ENCODE measurements at regions not wholly inside any gene's neighbourhood (a gene's known extent, or its start where the extent isn't known, plus 50 kb on each side); places are given as distances from the start of the nearest gene placed in this dataset.

DNA sequence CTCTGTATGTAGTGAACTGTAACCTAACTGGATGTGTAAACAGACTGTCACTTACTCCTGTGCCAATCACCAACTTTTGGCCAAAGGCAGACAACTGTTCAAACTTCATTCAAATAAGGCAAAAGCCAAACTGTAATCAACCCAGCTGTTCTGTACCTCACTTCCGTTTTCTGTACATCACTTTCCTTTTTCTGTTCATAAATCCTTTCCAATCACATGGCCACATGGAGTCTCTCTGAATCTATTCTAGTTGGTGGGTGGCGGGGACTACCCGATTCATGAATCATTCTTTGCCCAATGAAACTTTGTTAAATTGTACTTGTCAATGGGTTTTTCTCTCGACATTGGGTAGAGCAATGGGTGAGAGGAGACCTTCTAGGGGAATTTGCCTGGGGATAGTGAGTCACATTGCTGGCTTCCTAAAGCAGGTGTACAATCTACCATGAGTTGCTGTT lies 178.3 kb upstream of the RFC3 start:
- no peak overlapping the region for H3K9ac ChIP-seq (ENCODE audit: insufficient read length, low read depth)
- no peak overlapping the region for H3K4me3 ChIP-seq (ENCODE audit: insufficient read length, low read depth)
- no peak for DNase-seq (ENCODE audit: low read depth, low spot score)
- H3K9me3 ChIP-seq (ENCODE audit: insufficient read depth, low read length) = 0 out of 2 replicates have a peak, but pooled peaks cover 9% of the 10 kb centered on the region
- no peaks in the 10 kb centered on the region for H3K36me3 ChIP-seq (ENCODE audit: insufficient read depth, insufficient read length, low read length)
- TF ChIP-seq YY1 (IDR thresholded peaks at IDR 0.05; ENCODE audit: insufficient read depth, insufficient read length) (no peak), ZNF274 (IDR thresholded peaks at IDR 0.05; ENCODE audit: low read depth, low read length) (no peak), SUZ12 (IDR thresholded peaks at IDR 0.05; ENCODE audit: extremely low read depth, insufficient read depth, insufficient read length) (no peak)
- peaks cover 2% of the 10 kb centered on the region for H3K4me1 ChIP-seq (ENCODE audit: insufficient read depth, insufficient read length)
- no peaks in the 10 kb centered on the region for H3K27me3 ChIP-seq (ENCODE audit: insufficient read depth, insufficient read length)

DNA sequence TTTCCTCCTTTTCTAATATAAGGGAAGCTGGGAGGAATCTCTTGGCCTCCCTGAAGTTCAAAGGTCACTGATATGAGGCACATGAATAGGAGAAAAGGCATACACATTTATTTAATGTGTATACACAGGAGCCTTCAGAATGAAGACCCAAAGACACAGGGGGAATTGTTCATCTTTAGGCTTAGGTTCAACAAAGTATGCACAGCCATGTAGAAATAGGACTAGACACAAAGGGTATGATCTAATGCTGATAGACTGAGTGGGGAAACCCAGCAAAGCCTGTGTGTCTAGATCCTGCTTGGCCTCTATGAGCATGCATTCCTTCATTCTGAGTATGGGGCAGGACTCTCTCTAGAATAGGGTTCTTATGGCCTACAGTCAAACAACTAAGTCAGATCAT lies 177.1 kb upstream of the RFC3 start:
- no peak for TF ChIP-seq YY1 (IDR thresholded peaks at IDR 0.05; ENCODE audit: insufficient read depth, insufficient read length)
- no peak for TF ChIP-seq ZNF274 (IDR thresholded peaks at IDR 0.05; ENCODE audit: low read depth, low read length)
- TF ChIP-seq SUZ12 (IDR thresholded peaks at IDR 0.05; ENCODE audit: extremely low read depth, insufficient read depth, insufficient read length) = no peak
- Histone ChIP-seq H3K36me3 (ENCODE audit: insufficient read depth, insufficient read length, low read length) (no peaks in the 10 kb centered on the region), H3K27me3 (ENCODE audit: insufficient read depth, insufficient read length) (no peaks in the 10 kb centered on the region), H3K4me3 (ENCODE audit: insufficient read length, low read depth) (no peak overlapping the region), H3K9me3 (ENCODE audit: insufficient read depth, low read length) (0 out of 2 replicates have a peak, but pooled peaks cover 9% of the 10 kb centered on the region), H3K4me1 (ENCODE audit: insufficient read depth, insufficient read length) (peaks cover 2% of the 10 kb centered on the region), H3K9ac (ENCODE audit: insufficient read length, low read depth) (no peak overlapping the region)
- no peak for DNase-seq (ENCODE audit: low read depth, low spot score)

DNA sequence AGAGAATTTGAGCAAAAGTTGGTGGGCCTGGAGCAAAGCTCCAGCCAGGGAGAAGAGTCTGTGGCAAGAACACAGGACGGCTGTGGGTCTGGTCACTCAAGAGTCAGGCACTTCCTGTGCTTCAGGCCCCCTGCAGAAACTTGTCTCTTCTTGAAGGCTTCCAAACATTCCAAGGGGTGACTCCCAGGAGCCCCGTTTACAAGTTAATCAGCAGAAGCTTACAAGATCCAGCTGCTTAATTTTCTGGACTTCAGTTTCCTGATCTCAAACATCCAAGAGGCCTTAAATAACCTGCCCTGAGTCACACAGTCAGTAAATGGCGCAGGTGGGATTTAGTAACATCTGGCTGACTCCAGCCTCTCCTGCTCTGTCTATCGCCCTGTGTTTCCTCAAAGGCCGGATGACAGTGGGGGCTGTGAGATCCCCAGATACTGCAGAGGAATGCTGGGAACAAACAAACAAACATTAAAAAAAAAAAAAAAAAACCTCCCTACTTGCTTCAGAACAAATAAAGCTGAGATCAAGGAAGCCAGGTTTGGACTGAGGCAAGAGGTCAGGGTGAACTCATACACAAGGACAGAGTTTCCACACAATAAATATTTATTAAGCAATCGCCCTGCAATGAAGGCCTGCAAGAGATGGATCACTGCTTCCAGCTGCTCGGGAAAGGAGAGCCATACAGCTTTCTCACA lies 175.4 kb upstream of the RFC3 start:
- 0 out of 2 replicates have a peak, but pooled peaks cover 9% of the 10 kb centered on the region for H3K9me3 ChIP-seq (ENCODE audit: insufficient read depth, low read length)
- no peaks in the 10 kb centered on the region for H3K27me3 ChIP-seq (ENCODE audit: insufficient read depth, insufficient read length)
- TF ChIP-seq SUZ12 (IDR thresholded peaks at IDR 0.05; ENCODE audit: extremely low read depth, insufficient read depth, insufficient read length) (no peak), YY1 (IDR thresholded peaks at IDR 0.05; ENCODE audit: insufficient read depth, insufficient read length) (no peak)
- H3K9ac ChIP-seq (ENCODE audit: insufficient read length, low read depth) = no peak overlapping the region
- peaks cover 2% of the 10 kb centered on the region for H3K4me1 ChIP-seq (ENCODE audit: insufficient read depth, insufficient read length)
- DNase-seq (ENCODE audit: low read depth, low spot score) = no peak
- no peaks in the 10 kb centered on the region for H3K36me3 ChIP-seq (ENCODE audit: insufficient read depth, insufficient read length, low read length)
- no peak overlapping the region for H3K4me3 ChIP-seq (ENCODE audit: insufficient read length, low read depth)

DNA sequence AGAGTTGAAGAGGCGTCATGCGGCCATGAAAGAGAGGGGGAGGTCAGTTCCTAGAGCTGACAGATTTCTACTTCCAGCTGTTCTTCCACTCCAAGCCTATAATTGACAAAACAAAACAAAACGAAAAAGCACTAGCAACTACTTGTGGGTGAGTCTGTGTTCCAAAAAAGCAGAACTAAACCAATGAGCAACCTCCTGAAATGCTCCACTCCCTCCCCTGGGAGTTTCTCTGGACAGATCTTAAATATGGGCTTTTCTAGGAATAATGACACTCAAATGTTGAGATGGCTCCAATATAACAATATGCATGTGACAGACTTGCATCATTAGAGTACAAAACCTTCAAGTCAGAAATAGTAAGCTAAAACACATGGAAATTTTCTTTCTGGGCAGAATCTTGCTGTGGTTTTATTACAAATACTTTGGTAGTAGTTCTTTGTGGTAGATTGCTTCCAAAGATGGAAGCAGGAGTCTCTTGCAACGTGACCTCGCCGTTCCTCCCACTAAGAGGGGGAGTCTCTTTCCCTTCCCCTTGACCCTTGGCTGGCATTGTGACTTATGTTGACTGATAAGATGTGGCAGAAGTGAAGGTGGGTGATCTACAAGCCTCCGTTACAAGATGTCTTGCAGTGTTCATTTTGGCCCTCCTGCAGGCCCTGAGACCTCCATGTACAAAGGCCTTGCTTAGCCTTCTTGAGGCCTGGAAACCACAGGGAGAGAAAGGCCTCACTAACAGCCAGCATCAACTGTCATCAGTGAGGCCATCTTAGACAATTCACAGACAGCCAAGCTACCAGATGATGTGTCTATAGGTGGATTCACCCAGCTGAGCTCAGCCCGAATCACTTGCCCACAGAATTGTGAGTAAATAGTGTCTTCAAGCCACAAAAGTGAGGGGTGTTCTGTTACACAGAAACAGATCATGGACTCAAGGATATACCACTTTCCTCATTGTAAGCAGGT lies 173.1 kb upstream of the RFC3 start:
- Histone ChIP-seq H3K9ac (ENCODE audit: insufficient read length, low read depth) (no peak overlapping the region), H3K36me3 (ENCODE audit: insufficient read depth, insufficient read length, low read length) (no peaks in the 10 kb centered on the region), H3K4me3 (ENCODE audit: insufficient read length, low read depth) (no peak overlapping the region), H3K9me3 (ENCODE audit: insufficient read depth, low read length) (0 out of 2 replicates have a peak, but pooled peaks cover under 1% of the 10 kb centered on the region), H3K4me1 (ENCODE audit: insufficient read depth, insufficient read length) (no peaks in the 10 kb centered on the region), H3K27me3 (ENCODE audit: insufficient read depth, insufficient read length) (no peaks in the 10 kb centered on the region)
- TF ChIP-seq YY1 (IDR thresholded peaks at IDR 0.05; ENCODE audit: insufficient read depth, insufficient read length) (no peak), SUZ12 (IDR thresholded peaks at IDR 0.05; ENCODE audit: extremely low read depth, insufficient read depth, insufficient read length) (no peak), ZNF274 (IDR thresholded peaks at IDR 0.05; ENCODE audit: low read depth, low read length) (no peak)
- no peak for DNase-seq (ENCODE audit: low read depth, low spot score)

DNA sequence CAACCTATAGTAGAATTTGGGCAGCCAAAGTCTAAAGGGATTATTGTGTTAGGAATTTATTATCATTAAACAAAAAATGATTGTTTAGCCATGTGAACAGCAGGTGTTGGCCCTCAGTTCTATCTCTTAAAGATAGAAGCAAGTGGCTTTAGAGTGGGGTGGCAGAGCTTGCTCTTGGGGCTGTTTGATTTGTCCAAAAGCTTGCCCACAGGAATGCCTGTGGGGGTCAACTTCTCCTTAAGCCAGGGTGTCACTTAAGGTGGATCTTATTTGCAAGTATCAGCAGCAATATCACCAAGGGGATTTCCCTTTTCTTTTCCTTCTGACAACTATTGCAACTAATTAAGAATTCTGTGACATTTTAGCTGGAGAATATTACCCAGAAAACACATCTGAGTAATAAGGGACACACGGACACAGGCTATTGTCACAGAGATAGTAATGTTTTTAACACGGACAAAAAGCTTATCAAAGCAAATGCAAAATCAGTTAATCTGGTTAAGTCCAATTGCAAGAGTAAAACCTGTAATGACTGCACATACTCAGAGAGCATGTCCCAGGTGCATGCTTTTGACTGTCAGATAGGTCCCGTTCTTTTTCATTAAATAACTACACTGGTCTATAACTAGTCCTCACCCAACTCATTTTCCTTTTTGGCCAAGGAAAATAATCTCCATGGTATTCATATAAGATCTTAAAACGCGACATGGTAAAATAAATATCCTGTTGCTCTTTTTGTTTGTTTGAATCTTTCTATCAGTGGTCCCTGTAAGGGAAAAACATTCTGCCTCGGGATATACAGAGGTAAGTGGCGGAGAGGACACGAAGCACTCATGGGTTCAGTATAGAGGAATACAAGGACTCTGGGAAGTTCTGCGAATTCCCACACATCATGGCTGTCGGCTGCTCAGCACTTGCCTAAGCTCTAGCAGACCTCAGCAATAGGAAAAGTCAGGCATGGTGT lies 172.1 kb upstream of the RFC3 start:
- Histone ChIP-seq H3K4me1 (ENCODE audit: insufficient read depth, insufficient read length) (no peaks in the 10 kb centered on the region), H3K36me3 (ENCODE audit: insufficient read depth, insufficient read length, low read length) (no peaks in the 10 kb centered on the region), H3K27me3 (ENCODE audit: insufficient read depth, insufficient read length) (no peaks in the 10 kb centered on the region), H3K9ac (ENCODE audit: insufficient read length, low read depth) (no peak overlapping the region), H3K9me3 (ENCODE audit: insufficient read depth, low read length) (no peaks in the 10 kb centered on the region), H3K4me3 (ENCODE audit: insufficient read length, low read depth) (no peak overlapping the region)
- TF ChIP-seq ZNF274 (IDR thresholded peaks at IDR 0.05; ENCODE audit: low read depth, low read length) = no peak
- no peak for TF ChIP-seq SUZ12 (IDR thresholded peaks at IDR 0.05; ENCODE audit: extremely low read depth, insufficient read depth, insufficient read length)
- TF ChIP-seq YY1 (IDR thresholded peaks at IDR 0.05; ENCODE audit: insufficient read depth, insufficient read length) = no peak
- DNase-seq (ENCODE audit: low read depth, low spot score) = no peak

DNA sequence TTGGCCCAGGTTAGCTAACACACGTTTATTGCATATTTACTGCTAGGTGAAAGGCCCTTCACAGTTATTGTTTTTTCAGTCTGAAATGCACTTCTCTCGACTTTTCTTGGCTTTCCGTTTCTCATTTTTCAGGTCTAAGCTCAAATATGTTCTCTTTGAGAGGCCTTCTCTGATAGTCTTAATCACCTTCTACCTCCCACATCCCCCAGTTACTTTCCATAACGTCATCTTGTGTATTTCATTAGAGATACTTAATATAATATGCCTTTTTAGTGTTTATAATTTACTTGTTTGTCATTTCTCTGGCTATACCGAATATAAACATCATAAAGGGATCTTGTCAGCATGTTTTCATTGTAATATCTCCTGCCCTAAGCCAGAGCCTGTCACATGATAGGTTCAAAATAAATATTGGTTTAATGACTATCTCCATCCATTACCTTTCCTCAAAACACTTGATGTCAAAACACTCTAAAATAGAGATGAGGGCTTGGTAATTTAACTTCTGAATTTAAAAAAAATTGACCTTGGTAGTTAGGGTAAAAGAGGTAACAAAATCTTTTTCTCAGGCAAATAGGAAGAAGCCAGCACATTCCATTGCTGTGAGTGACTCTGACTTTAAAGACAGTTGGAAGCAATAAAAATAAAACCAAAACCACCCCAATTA lies 168.6 kb upstream of the RFC3 start:
- TF ChIP-seq SUZ12 (IDR thresholded peaks at IDR 0.05; ENCODE audit: extremely low read depth, insufficient read depth, insufficient read length) = no peak
- no peak for TF ChIP-seq ZNF274 (IDR thresholded peaks at IDR 0.05; ENCODE audit: low read depth, low read length)
- no peak for TF ChIP-seq YY1 (IDR thresholded peaks at IDR 0.05; ENCODE audit: insufficient read depth, insufficient read length)
- H3K9me3 ChIP-seq (ENCODE audit: insufficient read depth, low read length) = no peaks in the 10 kb centered on the region
- H3K9ac ChIP-seq (ENCODE audit: insufficient read length, low read depth) = no peak overlapping the region
- H3K36me3 ChIP-seq (ENCODE audit: insufficient read depth, insufficient read length, low read length) = no peaks in the 10 kb centered on the region
- H3K4me1 ChIP-seq (ENCODE audit: insufficient read depth, insufficient read length) = no peaks in the 10 kb centered on the region
- no peak overlapping the region for H3K4me3 ChIP-seq (ENCODE audit: insufficient read length, low read depth)
- H3K27me3 ChIP-seq (ENCODE audit: insufficient read depth, insufficient read length) = no peaks in the 10 kb centered on the region
- DNase-seq (ENCODE audit: low read depth, low spot score) = no peak

All from NT2/D1 (cell line).